HG03097 (cell line): ENCODE measurements at regions not wholly inside any gene's neighbourhood (a gene's known extent, or its start where the extent isn't known, plus 50 kb on each side); places are given as distances from the start of the nearest gene placed in this dataset.

Source experiments
- ATAC-seq: cut with Tn5 transposase; IDR thresholded peaks from one replicate; pipeline ENCODE4 v1.9.1; 2021; ENCODE audit not compliant: unreplicated experiment, low FRiP score

DNA sequence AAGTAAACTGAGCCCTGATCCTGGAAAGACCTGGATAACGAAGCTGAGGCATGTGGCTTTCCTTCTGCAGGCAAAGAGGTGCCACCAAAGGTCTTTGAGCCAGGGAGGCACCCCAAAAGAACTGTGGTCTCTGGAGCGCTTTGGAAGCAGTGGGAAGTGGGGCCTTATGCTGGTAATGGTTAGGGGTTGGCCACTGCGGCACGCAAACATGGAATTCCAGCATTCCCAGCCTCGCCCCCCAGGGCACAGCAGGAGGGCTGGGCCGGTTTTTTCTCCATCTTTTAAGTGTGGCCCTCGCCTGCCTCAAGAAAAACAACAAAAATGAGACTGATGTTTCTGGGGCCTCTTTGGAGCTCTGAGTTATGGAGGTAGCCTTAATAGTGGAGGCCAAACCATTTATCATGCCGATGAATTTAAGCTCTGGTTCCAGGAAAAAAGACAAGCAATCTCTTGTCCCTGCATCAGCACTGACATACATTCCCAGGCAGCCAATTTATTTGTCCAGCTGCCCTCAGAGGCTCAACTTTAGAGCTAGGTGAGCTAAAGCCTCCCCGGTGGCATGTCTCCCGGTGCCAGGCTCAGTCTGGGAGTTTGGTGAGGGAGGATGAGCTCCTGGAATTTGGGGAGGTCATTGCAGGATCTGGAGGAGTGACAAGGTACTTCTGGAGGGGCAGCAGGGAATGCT, 109.0 kb downstream of the TLE3 start:
- no peak for ATAC-seq

DNA sequence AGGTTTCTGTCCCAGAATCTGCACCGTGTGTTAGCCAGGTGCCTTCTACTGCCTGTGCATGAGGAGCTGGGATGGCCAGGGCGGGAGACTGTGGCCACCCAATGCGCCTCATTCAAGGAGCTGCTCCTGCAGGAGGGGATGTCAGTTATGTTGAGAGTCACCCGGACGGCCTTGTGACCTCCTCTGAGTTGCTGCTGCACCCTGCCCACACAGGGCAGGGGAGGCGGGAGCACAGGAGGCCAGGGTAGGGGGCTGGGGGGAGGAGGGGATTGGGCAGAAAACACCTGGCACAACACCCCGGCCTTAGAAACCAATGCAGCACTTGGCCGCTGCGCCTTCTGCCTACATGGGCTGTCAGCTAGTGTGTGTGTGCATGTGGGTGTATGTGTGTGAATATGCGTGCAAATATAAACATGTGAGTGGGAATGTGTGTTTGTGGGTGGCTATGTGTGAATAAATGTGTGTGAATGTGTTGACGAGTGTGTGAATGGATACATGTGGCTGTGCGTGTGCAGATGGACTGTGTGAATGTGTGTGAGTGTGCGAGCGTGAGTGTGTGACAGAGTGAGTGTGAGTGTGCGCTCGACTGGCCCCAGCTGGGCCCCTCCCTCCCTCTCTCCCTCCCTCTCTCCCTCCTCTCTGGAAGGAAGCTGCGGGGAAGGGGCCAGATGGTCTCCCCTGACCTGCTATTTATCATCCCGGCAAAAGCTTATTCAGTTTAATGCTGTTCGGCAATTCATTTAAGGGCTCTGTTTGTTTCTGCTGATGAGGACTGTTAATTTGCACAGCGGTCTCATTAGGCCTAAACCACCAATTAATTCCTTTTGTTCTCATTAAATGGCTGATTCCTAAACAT, 106.9 kb downstream of the TLE3 start:
- no peak for ATAC-seq

DNA sequence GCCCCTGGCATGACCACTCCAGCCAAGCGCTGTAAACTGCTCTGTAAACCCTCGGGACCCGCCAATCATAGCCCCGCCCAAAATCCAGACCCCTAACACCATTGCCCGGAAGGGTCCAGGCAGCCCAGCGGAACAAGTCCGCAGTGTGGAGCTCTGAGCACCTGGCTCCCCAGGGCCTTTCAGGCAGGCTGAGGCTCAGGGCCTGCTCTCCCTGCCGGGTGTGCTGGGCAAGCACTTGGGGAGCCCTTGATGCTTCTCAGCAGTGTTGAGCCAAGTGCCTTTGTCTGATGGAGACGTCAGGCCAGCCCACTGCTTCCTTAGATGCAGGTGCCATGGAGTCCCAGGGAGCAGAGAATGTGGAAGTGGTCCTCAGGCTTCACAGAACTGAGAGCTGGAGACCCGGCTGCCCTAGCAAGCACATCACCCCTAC, 106.2 kb downstream of the TLE3 start:
- no peak for ATAC-seq

DNA sequence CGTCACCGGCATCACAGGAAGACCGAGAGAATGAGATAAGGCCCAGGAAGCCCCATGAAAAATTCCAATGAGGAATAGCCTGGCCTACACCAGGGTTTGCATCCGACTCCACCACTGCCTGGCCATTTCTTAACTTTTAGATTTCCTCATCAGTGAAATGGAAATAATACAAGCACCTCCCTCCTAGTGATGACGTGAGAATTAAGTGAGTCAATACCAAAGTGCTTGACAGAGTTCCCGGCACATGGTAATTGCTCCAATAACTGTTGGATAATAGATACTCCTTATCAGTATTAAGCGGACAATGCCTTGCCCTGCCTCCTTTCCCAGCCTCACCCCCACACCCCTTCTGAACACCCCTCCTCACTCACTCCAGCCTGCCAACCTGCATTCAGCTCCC, 105.4 kb downstream of the TLE3 start:
- ATAC-seq, result no peak

DNA sequence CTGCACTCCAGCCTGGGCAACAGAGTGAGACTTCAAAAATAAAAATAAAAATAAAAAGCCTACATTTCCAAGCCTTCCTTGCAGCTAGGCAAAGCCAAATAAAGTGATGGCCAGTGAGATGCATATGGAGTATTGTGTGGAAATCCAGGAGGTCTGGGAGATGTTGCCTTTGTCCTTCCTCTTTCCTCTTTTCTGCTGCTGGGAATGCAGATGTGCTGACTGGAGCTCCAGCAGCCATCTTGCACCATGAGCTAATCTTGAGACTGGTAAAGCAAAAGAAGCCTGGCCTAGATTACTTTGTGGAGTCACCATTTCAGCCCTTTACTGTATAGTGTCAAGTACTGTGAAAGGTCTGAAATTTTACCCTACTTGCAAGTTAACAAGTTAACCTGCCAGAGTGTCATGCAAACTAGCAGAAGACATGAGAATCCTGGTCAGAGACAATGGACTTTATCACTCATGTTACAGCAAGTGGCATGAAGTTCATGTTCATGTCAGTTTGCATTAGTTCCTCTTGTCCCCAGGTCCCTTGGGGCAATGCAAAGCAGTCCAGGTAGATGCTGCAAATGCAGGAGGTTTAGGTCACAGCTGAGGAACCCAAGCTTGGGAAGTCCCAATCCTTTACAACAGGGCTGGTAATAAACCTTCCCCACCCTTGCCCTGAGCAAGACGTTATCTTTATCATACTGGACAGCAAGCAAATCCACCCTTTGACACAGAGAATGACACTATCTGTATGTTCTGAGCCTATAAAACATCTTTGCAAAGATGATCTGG, 103.1 kb downstream of the TLE3 start:
- no peak for ATAC-seq

DNA sequence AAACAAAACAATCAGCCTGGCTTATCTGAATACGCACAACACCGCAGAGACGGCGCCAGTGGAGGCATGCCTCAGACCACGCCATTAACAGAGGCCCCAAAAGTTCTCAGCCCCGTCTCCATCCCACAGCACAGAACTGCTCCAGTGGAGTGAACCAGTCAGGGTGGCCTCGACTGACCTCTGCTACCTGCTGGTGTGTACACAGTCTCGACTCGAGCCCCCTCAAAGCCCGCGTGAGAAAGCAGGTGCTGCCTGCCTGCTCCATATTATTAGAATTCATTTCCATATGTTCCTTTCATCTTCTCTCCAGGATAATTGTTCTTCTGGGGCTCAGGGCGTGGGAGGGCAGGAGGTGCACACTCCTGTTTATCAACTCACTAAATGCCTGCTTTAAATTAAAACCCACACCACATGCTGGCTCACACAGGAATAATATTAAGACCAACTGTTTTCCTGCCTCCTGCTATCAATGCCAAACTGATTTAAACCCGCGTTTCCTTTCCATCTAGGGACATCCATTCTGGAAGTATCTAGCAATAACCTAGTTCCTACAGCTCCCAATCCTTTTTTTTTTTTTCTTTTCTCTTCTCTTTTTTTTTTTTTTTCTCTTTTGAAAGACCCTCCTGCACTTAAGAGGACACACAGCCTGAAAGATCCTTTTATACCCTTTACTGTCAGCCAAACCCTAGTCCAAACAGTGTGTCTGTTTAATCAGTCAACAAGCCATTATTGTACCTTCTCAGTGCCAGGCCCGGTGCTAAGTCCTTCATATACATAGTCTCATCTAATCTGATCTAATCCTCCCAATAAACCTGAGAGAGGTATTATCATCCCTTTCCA, 101.2 kb downstream of the TLE3 start:
- no peak for ATAC-seq

DNA sequence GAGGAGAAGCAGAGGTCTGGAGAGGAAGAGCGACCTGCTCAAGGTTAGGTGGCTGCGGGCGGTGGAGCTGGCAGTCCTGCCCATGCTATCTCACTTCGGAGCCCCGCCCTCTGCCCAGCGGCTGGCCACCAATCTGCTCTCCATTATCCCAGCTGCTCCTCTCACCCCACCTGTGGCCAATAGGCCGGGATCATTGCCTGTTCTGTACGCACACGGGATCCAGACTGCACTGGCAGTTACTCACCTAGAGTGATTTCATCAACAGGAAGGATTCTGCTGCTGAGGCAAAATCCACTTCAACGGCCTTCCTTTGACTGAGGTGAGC, 100.6 kb downstream of the TLE3 start:
- ATAC-seq, result no peak
